ENCODE measurements at regions not wholly inside any gene's neighbourhood (a gene's known extent, or its start where the extent isn't known, plus 50 kb on each side); places are given as distances from the start of the nearest gene placed in this dataset.

DNA sequence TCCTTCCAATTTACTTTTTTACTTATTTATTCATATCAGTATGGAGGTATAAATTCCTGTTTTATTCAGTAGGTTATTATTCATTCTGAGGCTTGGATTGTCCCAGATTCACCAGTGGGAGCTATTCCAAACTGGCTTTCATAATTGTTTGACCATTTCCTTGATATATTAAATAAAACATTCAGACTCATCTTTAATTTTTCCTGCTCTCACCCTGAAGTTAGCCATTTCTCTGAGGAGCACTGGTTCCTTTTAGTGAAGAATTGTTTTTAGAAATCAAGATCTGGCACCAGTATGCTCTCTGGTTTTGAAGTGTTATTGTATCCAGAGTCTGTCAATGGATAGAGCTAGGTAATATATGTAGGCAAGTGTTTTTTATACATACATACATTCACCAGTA lies 66.9 kb upstream of the DCBLD2 start:
- TF ChIP-seq POLR2A (IDR thresholded peaks at IDR 0.05) (no peak), POLR2AphosphoS5 (IDR thresholded peaks at IDR 0.05) (no peak)
- TF ChIP-seq, protein P1, sequence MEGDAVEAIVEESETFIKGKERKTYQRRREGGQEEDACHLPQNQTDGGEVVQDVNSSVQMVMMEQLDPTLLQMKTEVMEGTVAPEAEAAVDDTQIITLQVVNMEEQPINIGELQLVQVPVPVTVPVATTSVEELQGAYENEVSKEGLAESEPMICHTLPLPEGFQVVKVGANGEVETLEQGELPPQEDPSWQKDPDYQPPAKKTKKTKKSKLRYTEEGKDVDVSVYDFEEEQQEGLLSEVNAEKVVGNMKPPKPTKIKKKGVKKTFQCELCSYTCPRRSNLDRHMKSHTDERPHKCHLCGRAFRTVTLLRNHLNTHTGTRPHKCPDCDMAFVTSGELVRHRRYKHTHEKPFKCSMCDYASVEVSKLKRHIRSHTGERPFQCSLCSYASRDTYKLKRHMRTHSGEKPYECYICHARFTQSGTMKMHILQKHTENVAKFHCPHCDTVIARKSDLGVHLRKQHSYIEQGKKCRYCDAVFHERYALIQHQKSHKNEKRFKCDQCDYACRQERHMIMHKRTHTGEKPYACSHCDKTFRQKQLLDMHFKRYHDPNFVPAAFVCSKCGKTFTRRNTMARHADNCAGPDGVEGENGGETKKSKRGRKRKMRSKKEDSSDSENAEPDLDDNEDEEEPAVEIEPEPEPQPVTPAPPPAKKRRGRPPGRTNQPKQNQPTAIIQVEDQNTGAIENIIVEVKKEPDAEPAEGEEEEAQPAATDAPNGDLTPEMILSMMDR (IDR thresholded peaks at IDR 0.05): no peak

All from upper lobe of left lung (tissue), 4 donors.